Cardiac septum (tissue), 1 donor: ENCODE measurements at regions not wholly inside any gene's neighbourhood (a gene's known extent, or its start where the extent isn't known, plus 50 kb on each side); places are given as distances from the start of the nearest gene placed in this dataset.
"Not testable (repeated sequence)": the region's sequence is repeated elsewhere in the genome, so short reads cannot be mapped to it uniquely, and the experiment has no call there.

Source experiments
- DNase-seq: peaks from one replicate; pipeline ENCODE4 v3.0.0-alpha.2; 2020; ENCODE audit warnings: low spot score
- intact Hi-C: fragments of 100-400 bp; cut with DNase I; formaldehyde crosslinking; loops from one replicate; pipeline ENCODE4 v1.14.0; 2022
- donor health status: DM: no; HTN: no; CAD: no.

GRCh38 chr9:97110696-97111095, 71.8 kb upstream of the CTSV start:
- DNase-seq: no peak
- intact Hi-C loops: loop anchor here (5.0 kb wide), 1 partner anchor 253 kb away; no protein-coding TSS in a partner anchor

- intact Hi-C loops: no loop called here
- no peak for DNase-seq
Measured at GRCh38 chr9:97109194-97109811, 70.4 kb upstream of the CTSV start.

- intact Hi-C loops, DNase-seq: not testable (repeated sequence)
Measured at GRCh38 chr9:97105220-97105619, 66.3 kb upstream of the CTSV start.

- intact Hi-C loops, DNase-seq: not testable (repeated sequence)
Measured at GRCh38 chr9:97103613-97104383, 64.9 kb upstream of the CTSV start.

GRCh38 chr9:97099540-97099939, 60.6 kb upstream of the CTSV start:
- intact Hi-C loops, DNase-seq: not testable (repeated sequence)

- intact Hi-C loops: no loop called here
- DNase-seq: no peak
Measured at GRCh38 chr9:97096793-97097192, 57.9 kb upstream of the CTSV start.

- DNase-seq, intact Hi-C loops: not testable (repeated sequence)
Measured at GRCh38 chr9:97089361-97089760, 50.4 kb upstream of the CTSV start.
